ENCODE measurements at regions not wholly inside any gene's neighbourhood (a gene's known extent, or its start where the extent isn't known, plus 50 kb on each side); places are given as distances from the start of the nearest gene placed in this dataset.

DNA sequence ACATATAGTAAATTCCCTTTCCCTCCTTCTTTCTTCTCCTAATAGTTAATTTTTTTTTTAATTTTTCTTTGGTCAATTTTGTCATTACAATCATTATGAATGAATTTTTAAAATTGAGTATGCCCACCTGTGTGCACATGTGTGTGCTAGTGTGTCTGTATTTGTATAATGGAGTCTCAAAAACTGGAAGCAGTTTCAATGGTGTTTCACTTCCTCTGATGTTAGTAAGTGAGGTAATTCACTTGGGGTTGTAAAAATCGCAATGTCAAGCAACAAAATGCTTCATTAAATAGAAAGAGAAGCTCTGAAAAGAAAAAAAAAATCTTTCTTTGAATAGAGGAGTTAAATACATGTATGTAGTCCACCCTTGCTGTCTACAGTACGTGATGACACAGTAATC is 1467.6 kb upstream of the NUDT12 start:
- no peak overlapping the region for H2AFZ ChIP-seq (ENCODE audit: low read length)
- H3K9me3 Mint-ChIP-seq, result peaks cover 0 to 3% of the 10 kb centered on the region in 2 experiments; a peak in 3 of 5 replicates

More for the DNA sequence above, 1467.6 kb upstream of the NUDT12 start:
- no peak overlapping the region for H3K9ac ChIP-seq (ENCODE audit: extremely low read depth, insufficient read length, low read length)
- no peak overlapping the region for H2AK5ac ChIP-seq (ENCODE audit: insufficient read length, low read length)
- H2BK12ac ChIP-seq (ENCODE audit: insufficient read length, low read depth, low read length), result no peak overlapping the region
- H3K18ac ChIP-seq (ENCODE audit: insufficient read length, low read depth, low read length), result no peak overlapping the region
- no peaks in the 10 kb centered on the region for H3K79me2 ChIP-seq (ENCODE audit: insufficient read depth, low read length)
- no peak for TF ChIP-seq CTCF (conservative IDR thresholded peaks at IDR 0.05)
- H3K27me3 ChIP-seq (ENCODE audit: insufficient read depth, low read length), result no peaks in the 10 kb centered on the region
- no peak overlapping the region for H3T11ph ChIP-seq (ENCODE audit: low read length)
- no peaks in the 10 kb centered on the region for H3K23me2 ChIP-seq (ENCODE audit: insufficient read length, low read depth, low read length, poor library complexity, severe bottlenecking)
- DNase-seq, result no peak
- no peaks in the 10 kb centered on the region for H3K9me3 ChIP-seq (ENCODE audit: control insufficient read depth, low read depth, low read length)
- H3K79me1 ChIP-seq (ENCODE audit: insufficient read depth, low read depth, low read length, poor library complexity, severe bottlenecking), result no peaks in the 10 kb centered on the region
- Mint-ChIP-seq H3K4me1 (no peaks in the 10 kb centered on the region), H3K4me3 (no peak overlapping the region), H3K36me3 (ENCODE audit: insufficient read depth in 1 of 3, low read depth in 3 of 3) (peaks cover 0 to 4% (median 1%) of the 10 kb centered on the region in 3 experiments; a peak in 2 of 7 replicates), H3K27me3 (ENCODE audit: low read depth) (no peaks in the 10 kb centered on the region), H3K27ac (no peak overlapping the region)
- H3K4me2 ChIP-seq (ENCODE audit: insufficient read depth, insufficient read length, low read length), result no peak overlapping the region
- no peaks in the 10 kb centered on the region for H3K4me1 ChIP-seq (ENCODE audit: insufficient read depth, low read length)
- H4K91ac ChIP-seq (ENCODE audit: insufficient read length, low read depth, low read length), result no peak overlapping the region
- no peak overlapping the region for H2BK15ac ChIP-seq (ENCODE audit: low read depth, low read length)
- no peak overlapping the region for H3K23ac ChIP-seq (ENCODE audit: insufficient read length, low read depth, low read length)
- H3K56ac ChIP-seq (ENCODE audit: insufficient read length, low read depth, low read length), result no peak overlapping the region
- H2BK20ac ChIP-seq (ENCODE audit: low read depth, low read length, poor library complexity, severe bottlenecking), result no peak overlapping the region
- no peak overlapping the region for H4K8ac ChIP-seq (replicated peaks; ENCODE audit: insufficient read length, low read depth, low read length)
- no peak overlapping the region for H2BK5ac ChIP-seq (ENCODE audit: insufficient read length, low read length)
- H3K27ac ChIP-seq (ENCODE audit: insufficient read length, low read depth, low read length), result no peak overlapping the region
- no peaks in the 10 kb centered on the region for H4K20me1 ChIP-seq (ENCODE audit: control insufficient read depth, insufficient read depth, insufficient read length)
- H3K14ac ChIP-seq (ENCODE audit: insufficient read depth, low read length), result no peak overlapping the region
- H2BK120ac ChIP-seq (ENCODE audit: low read depth, low read length, poor library complexity, severe bottlenecking), result no peak overlapping the region
- no peak overlapping the region for H3K4ac ChIP-seq (ENCODE audit: low read depth, low read length)
- no CpG with 5 or more reads among the region's 2 CpGs for WGBS (ENCODE audit: extremely low coverage, insufficient read length, low lambda C conversion rate)
- no peak overlapping the region for H4K5ac ChIP-seq (ENCODE audit: insufficient read length, low read depth, low read length)
